ENCODE measurements at regions not wholly inside any gene's neighbourhood (a gene's known extent, or its start where the extent isn't known, plus 50 kb on each side); places are given as distances from the start of the nearest gene placed in this dataset.

DNA sequence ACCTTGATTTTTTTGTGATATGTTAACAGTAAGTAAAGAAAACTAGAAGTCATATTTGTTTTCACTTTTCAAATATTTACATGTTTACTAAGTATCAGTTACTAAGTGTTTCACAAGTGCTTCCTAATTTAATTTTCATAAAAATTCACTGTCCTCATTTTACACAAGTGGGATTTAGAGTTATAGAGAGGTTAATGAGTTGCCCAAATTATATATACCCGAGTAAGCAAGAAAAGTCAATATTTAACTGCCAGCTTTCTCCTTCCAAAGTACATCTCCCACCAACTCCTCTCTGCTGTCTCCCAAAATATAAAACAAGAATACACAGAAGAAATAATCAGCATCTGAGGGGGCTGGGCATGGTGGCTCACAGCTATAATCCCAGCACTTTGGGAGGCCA is 896.7 kb upstream of the ANO3 start:
- TF ChIP-seq, protein P1, sequence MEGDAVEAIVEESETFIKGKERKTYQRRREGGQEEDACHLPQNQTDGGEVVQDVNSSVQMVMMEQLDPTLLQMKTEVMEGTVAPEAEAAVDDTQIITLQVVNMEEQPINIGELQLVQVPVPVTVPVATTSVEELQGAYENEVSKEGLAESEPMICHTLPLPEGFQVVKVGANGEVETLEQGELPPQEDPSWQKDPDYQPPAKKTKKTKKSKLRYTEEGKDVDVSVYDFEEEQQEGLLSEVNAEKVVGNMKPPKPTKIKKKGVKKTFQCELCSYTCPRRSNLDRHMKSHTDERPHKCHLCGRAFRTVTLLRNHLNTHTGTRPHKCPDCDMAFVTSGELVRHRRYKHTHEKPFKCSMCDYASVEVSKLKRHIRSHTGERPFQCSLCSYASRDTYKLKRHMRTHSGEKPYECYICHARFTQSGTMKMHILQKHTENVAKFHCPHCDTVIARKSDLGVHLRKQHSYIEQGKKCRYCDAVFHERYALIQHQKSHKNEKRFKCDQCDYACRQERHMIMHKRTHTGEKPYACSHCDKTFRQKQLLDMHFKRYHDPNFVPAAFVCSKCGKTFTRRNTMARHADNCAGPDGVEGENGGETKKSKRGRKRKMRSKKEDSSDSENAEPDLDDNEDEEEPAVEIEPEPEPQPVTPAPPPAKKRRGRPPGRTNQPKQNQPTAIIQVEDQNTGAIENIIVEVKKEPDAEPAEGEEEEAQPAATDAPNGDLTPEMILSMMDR (conservative IDR thresholded peaks at IDR 0.05; ENCODE audit: low read depth, low read length): no peak
- DNase-seq (ENCODE audit: low read depth): no peak
- no peak overlapping the region for H3K4me3 ChIP-seq (ENCODE audit: low read depth, low read length)

DNA sequence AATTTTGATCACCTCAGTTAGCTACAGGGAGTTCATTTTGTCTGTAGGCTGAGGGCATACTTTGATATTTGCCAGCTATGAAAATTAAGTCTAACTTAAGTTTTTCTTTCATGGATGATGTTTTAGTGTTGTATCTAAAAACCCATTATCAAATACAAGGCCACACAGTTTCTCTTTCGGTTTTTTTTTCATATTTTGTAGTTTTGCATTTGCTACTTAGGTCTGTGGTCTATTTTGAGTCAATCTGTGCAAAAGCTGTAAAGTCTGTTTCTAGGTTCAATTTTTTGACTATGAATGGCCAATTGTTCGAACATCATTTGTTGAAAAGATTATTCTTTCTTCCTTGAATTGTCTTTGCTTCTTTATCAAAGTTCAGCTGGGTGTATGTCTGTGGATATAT is 895.6 kb upstream of the ANO3 start:
- no peak overlapping the region for H3K4me3 ChIP-seq (ENCODE audit: low read depth, low read length)
- TF ChIP-seq, protein P1 (conservative IDR thresholded peaks at IDR 0.05; ENCODE audit: low read depth, low read length): no peak
- no peak for DNase-seq (ENCODE audit: low read depth)

DNA sequence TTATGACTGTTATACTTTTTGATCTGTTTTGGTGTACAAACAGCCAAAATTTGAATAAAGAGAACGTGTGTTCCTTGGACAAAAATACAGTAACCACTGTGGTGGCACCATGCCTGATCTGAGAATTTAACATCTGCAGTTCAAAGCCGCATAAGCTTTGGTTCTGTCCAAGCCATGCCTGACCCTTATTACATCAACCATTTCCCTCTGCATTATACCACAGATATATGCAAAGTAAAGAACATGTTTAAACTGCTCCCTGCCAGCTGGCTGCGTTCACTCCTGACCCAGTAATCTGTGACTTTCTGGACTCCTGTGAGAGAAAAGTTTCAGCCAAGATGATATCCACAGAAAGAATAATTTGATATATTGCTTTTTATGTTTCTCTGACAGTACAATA is 890.5 kb upstream of the ANO3 start:
- H3K4me3 ChIP-seq (ENCODE audit: low read depth, low read length): no peak overlapping the region
- no peak for DNase-seq (ENCODE audit: low read depth)
- TF ChIP-seq, protein P1 (conservative IDR thresholded peaks at IDR 0.05; ENCODE audit: low read depth, low read length): no peak

DNA sequence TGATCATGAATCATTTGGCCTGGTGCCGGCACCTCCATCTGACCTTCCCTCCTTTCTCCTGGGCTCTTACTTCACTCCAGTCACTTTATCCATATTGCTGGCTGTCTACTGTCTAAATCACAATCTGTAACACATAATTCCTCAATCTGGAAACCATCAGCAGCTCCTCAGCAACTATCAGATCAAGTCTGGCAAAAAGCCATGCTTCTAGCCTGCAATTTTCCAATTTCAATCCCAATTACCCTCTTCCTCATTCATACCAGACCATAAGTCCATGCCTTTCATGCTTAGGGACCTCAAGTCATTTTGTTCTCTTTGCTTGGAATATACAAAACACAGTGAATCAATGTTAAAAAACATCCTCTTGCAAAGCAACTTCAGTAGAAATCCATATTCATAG is 882.8 kb upstream of the ANO3 start:
- TF ChIP-seq, protein P1 (conservative IDR thresholded peaks at IDR 0.05; ENCODE audit: low read depth, low read length): no peak
- no peak overlapping the region for H3K4me3 ChIP-seq (ENCODE audit: low read depth, low read length)
- no peak for DNase-seq (ENCODE audit: low read depth)

DNA sequence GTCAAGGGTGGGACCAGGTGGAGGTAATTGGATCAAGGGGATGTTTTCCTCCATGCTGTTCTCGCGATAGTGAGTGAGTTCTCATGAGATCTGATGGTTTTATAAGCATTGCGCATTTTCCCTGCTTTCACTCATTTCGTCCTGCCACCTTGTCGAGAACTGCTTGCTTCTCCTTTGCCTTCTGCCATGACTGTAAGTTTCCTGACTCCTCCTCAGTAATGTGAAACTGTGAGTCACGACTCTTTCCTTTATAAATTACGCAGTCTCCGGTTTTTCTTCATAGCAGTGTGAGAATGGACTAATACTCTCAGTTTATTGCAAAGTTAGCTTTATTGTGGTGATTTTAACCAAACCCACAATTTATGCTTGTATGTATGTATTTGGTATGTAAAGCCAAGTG is 878.5 kb upstream of the ANO3 start:
- TF ChIP-seq, protein P1 (conservative IDR thresholded peaks at IDR 0.05; ENCODE audit: low read depth, low read length): no peak
- H3K4me3 ChIP-seq (ENCODE audit: low read depth, low read length): no peak overlapping the region
- DNase-seq (ENCODE audit: low read depth): no peak

DNA sequence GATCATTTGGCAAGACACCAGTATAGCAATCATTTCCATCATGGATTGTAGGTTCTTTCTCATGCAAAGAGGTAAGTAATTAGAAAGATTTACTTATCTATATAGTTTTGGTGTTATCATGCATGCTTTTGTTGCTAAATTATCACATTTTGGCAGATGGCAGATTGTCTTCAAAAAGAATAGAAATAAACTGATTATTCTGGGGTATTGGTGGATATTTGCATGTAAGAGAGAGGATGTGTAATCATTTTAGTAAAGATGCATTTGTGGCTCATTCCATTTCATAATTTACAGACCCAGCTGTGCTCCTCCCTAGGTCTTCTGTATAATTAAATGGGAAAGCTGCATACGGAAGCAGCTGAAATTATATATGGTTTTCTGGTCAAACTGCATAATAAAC is 875.7 kb upstream of the ANO3 start:
- DNase-seq (ENCODE audit: low read depth): no peak
- TF ChIP-seq, protein P1 (conservative IDR thresholded peaks at IDR 0.05; ENCODE audit: low read depth, low read length): no peak
- no peak overlapping the region for H3K4me3 ChIP-seq (ENCODE audit: low read depth, low read length)

DNA sequence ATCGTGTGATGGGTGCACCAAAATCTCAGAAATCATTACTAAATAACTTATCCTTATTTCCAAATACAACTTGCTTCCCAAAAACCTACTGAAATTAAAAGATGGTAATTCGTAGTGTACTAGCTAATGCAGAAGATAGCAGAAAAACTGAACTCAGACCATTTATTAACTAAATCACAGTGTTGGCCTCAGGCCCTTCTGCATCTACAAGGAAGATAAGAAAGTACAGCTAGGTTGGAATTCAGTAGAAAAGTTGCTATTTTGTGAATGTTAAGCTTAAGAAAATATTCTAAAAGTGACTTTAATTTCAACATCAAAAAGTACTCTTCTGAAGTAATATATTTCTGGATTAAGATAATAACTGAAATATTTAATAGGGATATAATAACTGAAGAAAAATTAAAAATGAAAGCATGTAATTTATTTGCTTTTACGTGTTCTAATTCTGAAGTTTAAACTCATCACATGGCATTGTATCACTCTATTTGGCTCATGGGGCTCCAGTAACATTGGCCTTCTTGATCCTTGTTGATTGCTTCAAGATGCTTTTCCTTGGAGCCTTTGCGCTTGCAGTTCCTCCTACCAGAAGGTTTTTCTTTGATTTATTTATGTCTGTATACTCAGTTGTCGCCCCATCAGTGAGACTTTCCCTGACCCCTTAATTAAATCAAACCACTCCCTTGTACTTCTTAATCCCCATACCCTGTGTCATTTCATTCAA is 847.9 kb upstream of the ANO3 start:
- H3K4me3 ChIP-seq (ENCODE audit: low read depth, low read length): no peak overlapping the region
- DNase-seq (ENCODE audit: low read depth): no peak
- TF ChIP-seq, protein P1 (conservative IDR thresholded peaks at IDR 0.05; ENCODE audit: low read depth, low read length): no peak

All from epithelial cell of proximal tubule (primary cell).